ENCODE measurements at regions not wholly inside any gene's neighbourhood (a gene's known extent, or its start where the extent isn't known, plus 50 kb on each side); places are given as distances from the start of the nearest gene placed in this dataset.
"Not testable (repeated sequence)": the region's sequence is repeated elsewhere in the genome, so short reads cannot be mapped to it uniquely, and the experiment has no call there.

DNA sequence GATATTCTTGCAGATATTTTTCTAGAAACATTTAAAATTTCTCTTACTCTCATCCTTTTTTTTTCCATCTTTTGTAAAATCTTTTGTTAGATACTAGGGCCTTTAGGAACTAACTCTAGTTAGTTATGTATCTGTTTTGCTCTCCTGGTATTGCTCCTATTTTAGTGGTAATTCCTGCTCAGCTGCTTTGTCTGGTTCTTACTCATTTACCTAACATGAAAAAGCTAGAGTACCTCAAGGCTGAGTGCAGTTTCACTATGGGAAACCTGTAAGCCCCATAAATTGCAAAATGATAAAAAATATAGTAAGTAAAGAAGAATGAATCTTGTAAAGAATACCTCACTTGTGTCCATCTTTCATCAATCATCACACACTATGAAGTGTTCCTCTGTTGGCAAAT, 1602.0 kb downstream of the GRIK2 start:
- ATAC-seq = no peak

DNA sequence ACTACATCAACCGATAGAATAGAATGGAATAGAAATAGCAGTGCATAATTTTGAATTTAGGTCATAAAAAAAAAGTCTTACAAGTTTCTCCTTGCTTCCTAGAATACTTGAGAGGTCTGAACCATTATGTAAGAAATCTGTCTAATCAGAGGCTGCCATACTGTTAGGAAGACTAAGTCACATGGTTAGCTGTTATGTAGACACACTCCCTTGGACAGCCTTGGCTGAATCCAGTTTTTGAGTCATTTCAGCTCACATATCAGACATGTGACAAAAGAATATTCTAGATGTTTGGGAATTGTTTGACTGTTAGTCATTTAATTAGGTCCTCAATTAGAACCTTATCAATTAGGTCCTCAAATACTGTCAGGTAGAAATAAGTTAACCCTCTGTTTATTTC, 1601.4 kb downstream of the GRIK2 start:
- no peak for ATAC-seq

GRCh38 chr6:102986086-102986485, 1592.6 kb downstream of the GRIK2 start:
- ATAC-seq = no peak

DNA sequence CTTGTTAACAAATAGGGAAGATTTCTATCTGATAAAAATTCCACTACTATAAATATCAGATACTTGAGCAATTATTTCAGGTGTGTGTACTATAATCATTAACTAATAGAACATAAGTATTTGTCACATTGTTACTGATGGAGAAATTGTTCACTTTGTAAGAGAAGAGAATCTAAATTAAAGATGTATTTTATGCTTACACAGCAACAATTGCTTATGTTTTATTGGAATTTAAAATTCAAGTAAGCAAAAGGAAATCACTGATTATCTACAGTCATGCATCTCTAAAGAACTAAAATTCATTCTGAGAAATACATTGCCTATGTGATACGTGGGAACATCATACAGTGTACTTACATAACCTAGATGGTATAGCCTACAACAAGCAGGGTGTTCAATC, 1590.8 kb downstream of the GRIK2 start:
- ATAC-seq = no peak

GRCh38 chr6:102981490-102982015, 1588.0 kb downstream of the GRIK2 start:
- no peak for ATAC-seq

- no peak for ATAC-seq
Observed at GRCh38 chr6:102980951-102981350, 1587.4 kb downstream of the GRIK2 start.

DNA sequence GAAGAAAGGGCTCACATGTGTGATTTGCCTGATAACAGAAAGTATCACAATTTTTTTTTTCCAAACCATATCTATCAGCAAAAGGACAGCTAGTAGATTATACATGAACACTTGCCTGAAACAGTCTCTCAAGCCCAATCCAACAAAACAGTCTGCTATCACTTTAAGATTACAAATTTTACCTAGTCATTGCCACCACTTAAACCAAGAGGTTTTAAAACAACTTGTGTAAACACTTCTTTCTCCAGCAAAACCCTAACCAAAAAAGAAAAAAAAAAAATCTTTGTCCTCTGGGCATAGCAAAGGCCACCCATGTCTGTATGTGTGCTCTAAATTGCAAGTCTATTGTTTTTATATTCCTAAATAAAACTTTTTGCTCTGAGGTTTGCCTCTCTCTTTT, 1568.4 kb downstream of the GRIK2 start:
- ATAC-seq = no peak

- no peak for ATAC-seq
Observed at GRCh38 chr6:102950967-102951366, 1557.5 kb downstream of the GRIK2 start.

DNA sequence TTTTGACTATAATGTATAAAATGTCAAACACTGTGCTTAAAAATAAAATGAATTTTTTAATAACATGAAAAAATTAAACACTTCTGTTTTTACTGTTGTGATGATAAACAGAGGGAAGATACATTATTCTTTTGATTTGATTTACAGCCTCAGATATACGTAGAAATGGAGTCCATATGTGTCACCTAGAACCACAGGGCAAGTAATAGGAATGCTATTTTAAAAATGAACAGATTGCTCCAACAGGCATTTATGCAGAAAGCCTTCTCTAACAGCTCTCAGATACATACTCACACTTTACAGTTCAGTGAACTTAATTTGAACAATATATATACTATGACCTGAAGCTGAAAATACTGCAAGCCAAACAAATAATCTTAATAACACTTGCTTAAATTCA, 1551.0 kb downstream of the GRIK2 start:
- ATAC-seq = no peak

GRCh38 chr6:102942206-102942605, 1548.7 kb downstream of the GRIK2 start:
- no peak for ATAC-seq

DNA sequence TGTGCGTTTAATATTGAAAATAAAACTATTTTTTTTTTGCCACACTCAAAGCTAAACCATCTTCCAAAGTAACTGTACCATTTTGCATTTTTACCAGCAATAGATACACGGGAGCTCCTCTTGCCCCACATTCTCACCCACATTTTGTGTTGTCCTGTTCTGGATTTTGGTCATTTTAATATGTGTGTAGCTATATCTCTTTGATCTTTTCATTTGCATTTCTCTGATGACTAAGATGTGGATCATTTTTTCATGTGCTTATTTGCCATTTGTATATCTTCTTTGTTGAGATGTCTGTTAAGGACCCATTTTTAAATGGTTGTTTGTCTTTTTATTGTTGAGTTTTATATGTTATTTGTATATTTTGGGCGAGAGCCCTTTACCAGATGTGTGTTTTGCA, 1543.5 kb downstream of the GRIK2 start:
- ATAC-seq = no peak

- no peak for ATAC-seq
Observed at GRCh38 chr6:102928109-102928508, 1534.6 kb downstream of the GRIK2 start.

DNA sequence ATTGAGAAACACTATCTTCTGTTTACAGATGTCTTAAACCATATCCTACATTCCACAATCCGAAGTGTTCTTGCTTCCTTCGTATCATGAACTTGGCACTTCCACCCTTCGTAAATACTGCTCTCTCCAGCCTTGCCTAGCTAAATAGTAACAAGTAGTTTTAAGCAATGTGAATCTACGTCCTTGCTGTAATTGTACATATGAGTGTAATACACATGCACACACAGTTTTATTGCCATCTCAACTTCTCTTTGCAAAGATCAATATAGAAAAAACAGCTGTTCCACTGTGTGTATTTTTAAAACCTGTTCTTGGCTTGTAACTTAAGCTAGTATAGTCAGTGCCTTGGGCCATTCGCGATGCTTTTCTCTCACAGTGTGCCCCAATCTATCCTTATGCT, 1524.7 kb downstream of the GRIK2 start:
- no peak for ATAC-seq

GRCh38 chr6:102911571-102911970, 1518.1 kb downstream of the GRIK2 start:
- ATAC-seq = no peak

DNA sequence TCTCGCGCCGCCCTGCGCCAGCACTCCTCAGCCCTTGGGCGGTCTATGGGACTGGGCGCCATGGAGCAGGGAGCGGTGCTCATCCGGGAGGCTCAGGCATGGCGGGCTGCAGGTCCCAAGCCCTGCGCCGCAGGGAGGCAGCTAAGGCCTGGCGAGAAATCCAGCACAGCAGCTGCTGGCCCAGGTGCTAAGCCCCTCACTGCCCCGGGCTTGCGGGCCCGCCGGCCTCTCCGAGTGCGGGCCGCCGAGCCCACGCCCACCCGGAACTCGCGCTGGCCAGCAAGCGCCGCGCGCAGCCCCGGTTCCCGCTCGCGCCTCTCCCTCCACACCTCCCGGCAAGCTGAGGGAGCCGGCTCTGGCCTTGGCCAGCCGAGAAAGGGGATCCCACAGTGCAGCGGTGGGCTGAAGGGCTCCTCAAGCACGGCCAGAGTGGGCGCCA, 1517.2 kb downstream of the GRIK2 start:
- not testable (repeated sequence) for ATAC-seq

GRCh38 chr6:102907181-102907580, 1513.7 kb downstream of the GRIK2 start:
- no peak for ATAC-seq

GRCh38 chr6:102902471-102902870, 1509.0 kb downstream of the GRIK2 start:
- no peak for ATAC-seq

DNA sequence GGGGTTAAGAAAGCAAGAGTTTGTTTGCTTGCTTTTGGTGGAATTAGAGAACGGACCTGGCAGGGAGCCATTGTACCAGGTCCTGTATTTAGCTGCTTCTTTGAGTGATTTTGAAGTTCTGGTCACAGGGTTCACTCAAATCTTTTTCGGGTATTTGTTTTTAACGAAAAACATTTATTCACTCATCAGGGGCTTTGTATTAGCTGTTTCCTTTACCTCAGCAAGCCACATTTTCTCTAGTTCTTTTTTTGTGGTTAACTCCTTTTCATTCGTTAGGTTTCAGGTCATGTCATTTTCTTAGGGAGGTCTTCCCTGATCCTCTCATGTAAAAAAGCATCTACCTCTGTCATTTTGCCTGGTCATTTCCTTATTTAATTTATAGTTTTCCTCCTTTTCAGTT, 1502.2 kb downstream of the GRIK2 start:
- no peak for ATAC-seq

DNA sequence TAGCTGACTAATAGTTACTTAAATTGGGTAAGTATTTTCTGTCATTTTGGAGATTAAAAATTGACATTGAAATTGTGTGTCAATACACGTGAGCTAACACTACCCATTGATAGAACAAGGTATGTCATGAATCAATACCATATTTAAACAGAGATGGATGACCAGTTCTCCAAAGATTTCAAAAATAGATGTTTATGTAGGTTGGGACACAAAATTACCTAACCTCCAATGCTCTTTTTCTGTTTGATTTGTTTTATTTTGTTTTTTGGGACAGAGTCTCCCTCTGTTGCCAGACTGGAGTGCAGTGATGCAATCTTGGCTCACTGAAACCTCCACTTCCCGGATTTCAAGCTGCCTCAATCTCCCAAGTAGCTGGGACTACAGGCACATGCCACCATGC, 1491.7 kb downstream of the GRIK2 start:
- ATAC-seq = no peak

DNA sequence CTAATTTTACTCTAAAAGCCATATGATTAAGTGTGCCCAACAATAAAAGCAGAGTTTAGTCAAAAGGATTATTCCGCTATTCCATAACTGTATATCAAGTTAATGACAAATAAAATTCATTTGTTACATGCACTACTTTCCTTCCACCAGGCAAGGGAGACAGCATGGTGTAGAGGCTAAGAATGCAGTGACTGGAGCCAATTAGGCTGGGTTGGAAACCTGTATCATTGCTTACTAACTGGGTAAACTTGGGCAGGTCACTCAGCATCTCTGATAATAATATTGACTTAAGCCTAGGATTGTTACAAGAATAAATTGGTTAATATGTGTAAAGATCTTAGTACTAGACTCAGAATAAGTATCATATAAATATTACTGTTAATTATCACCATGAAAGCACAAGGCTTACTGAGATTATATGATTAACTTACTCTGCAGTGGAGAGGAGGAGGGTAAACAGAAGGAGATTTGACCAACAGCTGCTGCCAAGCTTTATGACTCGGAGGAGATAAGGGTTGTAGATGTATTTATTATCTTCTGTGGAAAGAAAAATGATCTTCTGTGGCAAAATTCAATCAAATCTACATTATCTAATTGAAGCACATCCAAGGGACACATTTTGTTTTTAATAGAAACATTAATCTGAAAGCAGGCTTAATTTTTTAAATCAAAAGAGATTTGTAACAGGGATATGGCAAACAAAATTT, 1459.9 kb downstream of the GRIK2 start:
- no peak for ATAC-seq

GRCh38 chr6:102848796-102849195, 1455.3 kb downstream of the GRIK2 start:
- ATAC-seq = no peak

DNA sequence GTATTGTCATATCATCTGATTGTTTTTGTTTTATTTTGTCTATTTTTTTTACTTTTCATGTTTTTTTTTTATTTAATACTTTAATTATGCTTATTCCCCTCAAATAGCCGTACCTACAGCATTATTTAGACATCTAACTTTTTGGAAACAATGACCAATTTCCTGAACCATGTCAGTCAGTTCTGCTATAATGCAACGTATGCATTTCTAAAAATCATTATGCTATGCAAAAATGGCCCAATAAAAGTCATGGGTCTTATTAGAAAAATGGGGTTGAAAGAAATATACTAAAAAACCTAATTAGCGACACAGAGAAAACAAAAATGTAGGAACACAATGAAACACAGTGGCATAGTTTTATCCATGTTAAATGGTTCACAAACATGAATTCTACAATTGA, 1454.7 kb downstream of the GRIK2 start:
- ATAC-seq = no peak

- ATAC-seq = no peak
Observed at GRCh38 chr6:102841060-102841459, 1447.6 kb downstream of the GRIK2 start.

DNA sequence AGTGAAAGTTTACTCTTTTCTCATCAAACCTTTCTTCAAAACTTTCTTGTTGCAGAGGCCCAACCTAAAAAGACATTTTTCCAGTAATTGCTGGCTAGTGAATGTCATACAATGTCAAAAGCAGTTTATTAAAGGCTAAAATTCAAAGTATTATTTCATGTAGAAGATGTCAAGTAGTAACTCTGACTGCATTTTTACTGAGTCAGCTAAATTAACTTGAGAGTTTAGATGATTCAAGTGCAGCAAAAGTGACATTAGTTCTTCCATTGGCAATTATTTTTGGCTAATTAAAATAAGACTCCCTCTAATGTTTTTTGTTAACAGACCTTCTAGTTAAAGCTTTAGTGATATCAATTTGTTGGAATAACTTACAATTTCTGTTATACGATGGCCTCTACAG, 1438.5 kb downstream of the GRIK2 start:
- ATAC-seq = no peak

GRCh38 chr6:102820098-102820497, 1426.6 kb downstream of the GRIK2 start:
- ATAC-seq = no peak

Measured in esophagus mucosa (tissue), 1 donor.